Suprapubic skin (tissue), 3 donors: ENCODE measurements at regions not wholly inside any gene's neighbourhood (a gene's known extent, or its start where the extent isn't known, plus 50 kb on each side); places are given as distances from the start of the nearest gene placed in this dataset.

Source experiments
- CTCF ChIP-seq, 2 donors: fragments of 200-600 bp in 1 of 2; fragments of 450-650 bp in 1 of 2; sonication (generic) in 1 of 2; IDR thresholded peaks; one replicate each; pipeline ENCODE4 v1.5.1; 2016 to 2019; ENCODE audit warnings: antibody characterized with exemption in 2 of 2, mild to moderate bottlenecking in 1 of 2, moderate library complexity in 1 of 2
- EP300 ChIP-seq: sonication (generic); formaldehyde crosslinking; IDR thresholded peaks from one replicate; pipeline ENCODE4 v1.6.1; 2017; ENCODE audit warnings: antibody characterized with exemption

GRCh38 chr1:104435255-104435654 lies 685.6 kb downstream of the AMY1C start:
- no peak for TF ChIP-seq CTCF (IDR thresholded peaks at IDR 0.05)
- no peak for TF ChIP-seq EP300
